H9 (cell line): ENCODE measurements at regions not wholly inside any gene's neighbourhood (a gene's known extent, or its start where the extent isn't known, plus 50 kb on each side); places are given as distances from the start of the nearest gene placed in this dataset.

Experiments
- DNase-seq: peaks from one replicate; pipeline ENCODE4 v3.0.0-alpha.2; 2017
- H2AFZ ChIP-seq: one replicate; pipeline ENCODE4 v1.6.1; 2013; ENCODE audit warnings: mild to moderate bottlenecking, low read length, control low read depth, moderate library complexity
- H2AK5ac ChIP-seq: 2 replicates; pipeline ENCODE4 v1.6.1; 2013; ENCODE audit warnings: low read length, control low read depth, mixed read lengths; ENCODE audit not compliant: insufficient read length
- H2BK120ac ChIP-seq: one replicate; pipeline ENCODE4 v1.6.1; 2013; ENCODE audit warnings: low read depth, mild to moderate bottlenecking, low read length, control low read depth, inconsistent platforms; ENCODE audit not compliant: poor library complexity, severe bottlenecking
- H2BK12ac ChIP-seq: 2 replicates; pipeline ENCODE4 v1.6.1; 2013; ENCODE audit warnings: low read length, control low read depth, mixed read lengths, low read depth; ENCODE audit not compliant: insufficient read length
- H2BK15ac ChIP-seq: 2 replicates; pipeline ENCODE4 v1.6.1; 2013; ENCODE audit warnings: low read depth, low read length, control low read depth
- H2BK20ac ChIP-seq: one replicate; pipeline ENCODE4 v1.6.1; 2013; ENCODE audit warnings: low read depth, mild to moderate bottlenecking, low read length, control low read depth, inconsistent platforms; ENCODE audit not compliant: poor library complexity, severe bottlenecking
- H2BK5ac ChIP-seq: 2 replicates; pipeline ENCODE4 v1.6.1; 2013; ENCODE audit warnings: low read length, control low read depth, mixed read lengths; ENCODE audit not compliant: insufficient read length
- H3K14ac ChIP-seq: 2 replicates; pipeline ENCODE4 v1.6.1; 2013; ENCODE audit warnings: low read length, control low read depth; ENCODE audit not compliant: insufficient read depth
- H3K18ac ChIP-seq: 2 replicates; pipeline ENCODE4 v1.6.1; 2013; ENCODE audit warnings: low read depth, mild to moderate bottlenecking, mixed read lengths, low read length, control low read depth; ENCODE audit not compliant: insufficient read length
- H3K23ac ChIP-seq: 2 replicates; pipeline ENCODE4 v1.6.1; 2013; ENCODE audit warnings: low read length, control low read depth, mixed read lengths, low read depth; ENCODE audit not compliant: insufficient read length
- H3K23me2 ChIP-seq: 2 replicates; pipeline ENCODE4 v1.6.1; 2013; ENCODE audit warnings: low read depth, mild to moderate bottlenecking, mixed read lengths, low read length, control low read depth; ENCODE audit not compliant: insufficient read length, poor library complexity, severe bottlenecking
- H3K27ac ChIP-seq: 2 replicates; pipeline ENCODE4 v1.5.1; 2013; ENCODE audit warnings: low read length, control low read depth, mixed read lengths, low read depth; ENCODE audit not compliant: insufficient read length
- H3K27me3 ChIP-seq: 2 replicates; pipeline ENCODE4 v1.6.1; 2013; ENCODE audit warnings: low read length, control low read depth, inconsistent platforms; ENCODE audit not compliant: insufficient read depth
- H3K4ac ChIP-seq: 2 replicates; pipeline ENCODE4 v1.6.1; 2013; ENCODE audit warnings: low read depth, mild to moderate bottlenecking, control low read depth, inconsistent platforms, low read length, moderate library complexity
- H3K4me1 ChIP-seq: 2 replicates; pipeline ENCODE4 v1.6.1; 2013; ENCODE audit warnings: low read length, control low read depth, inconsistent platforms; ENCODE audit not compliant: insufficient read depth
- H3K4me2 ChIP-seq: 2 replicates; pipeline ENCODE4 v1.6.1; 2013; ENCODE audit warnings: low read length, control low read depth, mixed read lengths; ENCODE audit not compliant: insufficient read length, insufficient read depth
- H3K56ac ChIP-seq: 2 replicates; pipeline ENCODE4 v1.6.1; 2013; ENCODE audit warnings: low read depth, mild to moderate bottlenecking, mixed read lengths, low read length, control low read depth; ENCODE audit not compliant: insufficient read length
- H3K79me1 ChIP-seq: 2 replicates; pipeline ENCODE4 v1.6.1; 2013; ENCODE audit warnings: low read depth, mild to moderate bottlenecking, moderate library complexity, low read length, control low read depth, inconsistent platforms; ENCODE audit not compliant: insufficient read depth, poor library complexity, severe bottlenecking
- H3K79me2 ChIP-seq: 2 replicates; pipeline ENCODE4 v1.6.1; 2013; ENCODE audit warnings: low read length, control low read depth, inconsistent platforms; ENCODE audit not compliant: insufficient read depth
- H3K9ac ChIP-seq: 2 replicates; pipeline ENCODE4 v1.6.1; 2013; ENCODE audit warnings: low read length, control low read depth, mixed read lengths; ENCODE audit not compliant: insufficient read length; ENCODE audit errors: extremely low read depth
- H3K9me3 ChIP-seq: one replicate; pipeline ENCODE4 v1.6.1; 2013; ENCODE audit warnings: low read depth, low read length, inconsistent platforms; ENCODE audit not compliant: control insufficient read depth
- H3T11ph ChIP-seq: one replicate; pipeline ENCODE4 v1.6.1; 2013; ENCODE audit warnings: mild to moderate bottlenecking, low read length, control low read depth, inconsistent platforms
- H4K20me1 ChIP-seq: one replicate; pipeline ENCODE4 v1.6.1; 2013; ENCODE audit not compliant: control insufficient read depth, insufficient read length, insufficient read depth
- H4K5ac ChIP-seq: 2 replicates; pipeline ENCODE4 v1.6.1; 2013; ENCODE audit warnings: low read depth, mild to moderate bottlenecking, mixed read lengths, low read length, control low read depth; ENCODE audit not compliant: insufficient read length
- H4K8ac ChIP-seq: replicated peaks from 2 replicates; pipeline ENCODE4 v1.6.1; 2013; ENCODE audit warnings: low read length, control low read depth, mixed read lengths, low read depth; ENCODE audit not compliant: insufficient read length
- H4K91ac ChIP-seq: 2 replicates; pipeline ENCODE4 v1.6.1; 2013; ENCODE audit warnings: low read depth, mild to moderate bottlenecking, moderate library complexity, mixed read lengths, low read length, control low read depth; ENCODE audit not compliant: insufficient read length
- H3K27ac Mint-ChIP-seq, 3 experiments: 2 replicates in 2 of 3; 3 replicates in 1 of 3; pipeline ENCODE4 v1.8.0; 2020 to 2021; ENCODE audit warnings: mixed read lengths in 3 of 3, mild to moderate bottlenecking in 1 of 3, moderate library complexity in 1 of 3
- H3K27me3 Mint-ChIP-seq: 2 replicates; pipeline ENCODE4 v1.8.0; 2021; ENCODE audit warnings: low read depth, mild to moderate bottlenecking, moderate library complexity, mixed read lengths
- H3K36me3 Mint-ChIP-seq, 3 experiments: 2 replicates in 2 of 3; 3 replicates in 1 of 3; pipeline ENCODE4 v1.8.0; 2020 to 2021; ENCODE audit warnings: low read depth in 3 of 3, mixed read lengths in 3 of 3; ENCODE audit not compliant: insufficient read depth in 1 of 3
- H3K4me1 Mint-ChIP-seq, 2 experiments: 2 replicates each; pipeline ENCODE4 v1.8.0; 2020; ENCODE audit warnings: mixed read lengths in 2 of 2
- H3K4me3 Mint-ChIP-seq, 2 experiments: 2 replicates in 1 of 2; 3 replicates in 1 of 2; pipeline ENCODE4 v1.8.0; 2020 to 2021; ENCODE audit warnings: mild to moderate bottlenecking in 2 of 2, mixed read lengths in 2 of 2, moderate library complexity in 1 of 2
- H3K9me3 Mint-ChIP-seq, 2 experiments: 2 replicates in 1 of 2; 3 replicates in 1 of 2; pipeline ENCODE4 v1.8.0; 2020; ENCODE audit warnings: mild to moderate bottlenecking in 2 of 2, mixed read lengths in 2 of 2, moderate library complexity in 1 of 2
- CTCF ChIP-seq: fragments of 200-600 bp; sonication (generic); conservative IDR thresholded peaks from 3 replicates; pipeline ENCODE4 v1.8.0; 2021; ENCODE audit warnings: antibody characterized with exemption, mild to moderate bottlenecking
- WGBS: extraction: QIAGEN DNeasy Blood & Tissue Kit; methylation state at CpG from one replicate; pipeline ENCODE4 v1.1.7; 2013; ENCODE audit warnings: missing lambda C conversion rate, low lambda C conversion rate, mixed read lengths; ENCODE audit not compliant: insufficient read length; ENCODE audit errors: extremely low coverage; 5-methylcytosine and 5-hydroxymethylcytosine counted together

- DNase-seq, result no peak
- Histone ChIP-seq H3K18ac (no peak overlapping the region), H2BK20ac (no peak overlapping the region), H3K27me3 (no peaks in the 10 kb centered on the region), H2BK120ac (no peak overlapping the region), H2AK5ac (no peak overlapping the region), H4K5ac (no peak overlapping the region), H3K14ac (no peak overlapping the region), H3K23me2 (no peaks in the 10 kb centered on the region), H3T11ph (no peak overlapping the region), H3K4me1 (peaks cover 5% of the 10 kb centered on the region; the same call in 1 of the 2 replicates), H3K27ac (no peak overlapping the region), H2BK5ac (no peak overlapping the region), H4K91ac (no peak overlapping the region), H3K79me1 (no peaks in the 10 kb centered on the region), H3K4ac (no peak overlapping the region), H2BK12ac (no peak overlapping the region), H3K4me2 (no peak overlapping the region), H2AFZ (no peak overlapping the region), H3K9me3 (no peaks in the 10 kb centered on the region), H3K79me2 (no peaks in the 10 kb centered on the region), H3K56ac (no peak overlapping the region), H3K23ac (no peak overlapping the region), H2BK15ac (no peak overlapping the region), H4K20me1 (no peaks in the 10 kb centered on the region), H4K8ac (no peak overlapping the region), H3K9ac (no peak overlapping the region)
- no CpG with 5 or more reads among the region's 6 CpGs for WGBS
- H3K4me3 Mint-ChIP-seq, result no peak overlapping the region
- peaks cover 8 to 15% of the 10 kb centered on the region in 2 experiments for H3K4me1 Mint-ChIP-seq
- H3K27ac Mint-ChIP-seq, result no peak overlapping the region
- no peaks in the 10 kb centered on the region for H3K36me3 Mint-ChIP-seq
- H3K9me3 Mint-ChIP-seq, result no peaks in the 10 kb centered on the region
- no peaks in the 10 kb centered on the region; the same call in 1 of the 2 replicates for H3K27me3 Mint-ChIP-seq
- no peak for TF ChIP-seq CTCF
These were observed 177.0 kb downstream of the RGS9 start for GRCh38 chr17:65314212-65314611.
